Lung (tissue), 11 donors: ENCODE measurements at regions not wholly inside any gene's neighbourhood (a gene's known extent, or its start where the extent isn't known, plus 50 kb on each side); places are given as distances from the start of the nearest gene placed in this dataset.

Experiments
- ATAC-seq: fragments of 200-7000 bp; cut with Tn5 transposase; one replicate; pipeline ENCODE4 v1.9.1; 2020; ENCODE audit warnings: moderate number of reproducible peaks; ENCODE audit not compliant: insufficient read depth, low FRiP score
- DNase-seq, 3 donors: peaks; one replicate each; pipeline ENCODE4 v3.0.0-alpha.2; 2013 to 2017
- H3K27ac ChIP-seq, 2 donors: one replicate each; pipeline ENCODE4 v1.5.1; 2013; ENCODE audit warnings: mild to moderate bottlenecking in 2 of 2, moderate library complexity in 2 of 2, control low read depth in 1 of 2, inconsistent platforms in 1 of 2, low read depth in 1 of 2, low read length in 1 of 2
- H3K27me3 ChIP-seq, 3 donors: one replicate each; pipeline ENCODE4 v1.5.1; 2013; ENCODE audit warnings: low read length in 2 of 3; ENCODE audit not compliant: control insufficient read depth in 3 of 3, insufficient read depth in 3 of 3
- H3K36me3 ChIP-seq, 4 donors: one replicate each; pipeline ENCODE4 v1.5.1; 2013; ENCODE audit warnings: low read length in 4 of 4, mild to moderate bottlenecking in 1 of 4, moderate library complexity in 1 of 4; ENCODE audit not compliant: control insufficient read depth in 4 of 4, insufficient read depth in 4 of 4
- H3K4me1 ChIP-seq, 5 donors: one replicate each; pipeline ENCODE4 v1.5.1; 2013; ENCODE audit warnings: low read length in 5 of 5, mild to moderate bottlenecking in 2 of 5, moderate library complexity in 1 of 5; ENCODE audit not compliant: control insufficient read depth in 5 of 5, insufficient read depth in 5 of 5
- H3K4me3 ChIP-seq: one replicate; pipeline ENCODE4 v1.5.1; 2013; ENCODE audit warnings: mild to moderate bottlenecking, control low read depth, moderate library complexity
- H3K9ac ChIP-seq, 2 donors: one replicate each; pipeline ENCODE4 v1.5.1; 2013; ENCODE audit warnings: low read length in 2 of 2, control low read depth in 1 of 2; ENCODE audit not compliant: insufficient read depth in 1 of 2
- H3K9me3 ChIP-seq, 4 donors: one replicate each; pipeline ENCODE4 v1.5.1; 2013; ENCODE audit warnings: low read length in 3 of 4, mild to moderate bottlenecking in 1 of 4, moderate library complexity in 1 of 4; ENCODE audit not compliant: control insufficient read depth in 4 of 4, insufficient read depth in 3 of 4
- WGBS, 2 donors: extraction: QIAGEN DNeasy Blood & Tissue Kit; methylation state at CpG; one replicate each; pipeline ENCODE4 v1.1.7; 2013; 5-methylcytosine and 5-hydroxymethylcytosine counted together
- TF ChIP-seq, protein P1 (sequence below): IDR thresholded peaks from 2 replicates; pipeline ENCODE4 v1.5.1; 2012; ENCODE audit warnings: mild to moderate bottlenecking; ENCODE audit errors: control extremely low read depth, extremely low read depth
- donor health status: control.
- donor health status: control.
- donor health status: Bipolar disorder and iron deficiency.
- donor health status: healthy.
- donor health status: DM: yes; HTN: yes; CAD: no.

DNA sequence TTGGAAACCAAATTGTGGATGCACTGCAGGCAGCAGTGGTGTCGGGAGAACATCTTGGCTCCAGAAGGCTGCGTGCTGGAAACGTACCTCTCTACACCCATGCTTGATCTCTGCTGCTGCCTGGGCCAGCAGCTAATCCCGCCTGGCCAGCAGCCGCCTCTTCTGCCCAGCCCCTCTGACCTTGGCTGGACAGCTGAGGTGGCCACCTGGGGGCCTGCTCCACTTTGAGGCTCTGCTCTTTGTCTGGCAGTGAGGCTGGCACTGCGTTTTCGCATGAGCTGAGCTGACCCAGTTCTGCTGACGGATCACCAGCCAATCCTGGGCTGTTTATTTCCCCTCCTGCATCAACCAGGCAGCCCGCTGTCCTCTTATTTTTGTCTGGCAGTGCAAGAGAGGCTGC lies 154.9 kb downstream of the TENT4A start:
- H3K9me3 ChIP-seq, result peaks cover 0 to 5% (median 0%) of the 10 kb centered on the region in 4 donors
- H3K27me3 ChIP-seq, result peaks cover 0 to 3% (median 0%) of the 10 kb centered on the region in 3 donors
- 82 to 87% methylated on average over 9 of the region's 9 CpGs for WGBS, 2 donors
- no peak overlapping the region for H3K4me3 ChIP-seq
- H3K27ac ChIP-seq, result no peak overlapping the region
- H3K4me1 ChIP-seq, result no peaks in the 10 kb centered on the region
- no peaks in the 10 kb centered on the region for H3K36me3 ChIP-seq
- no peak overlapping the region for H3K9ac ChIP-seq
- DNase-seq (no peak), ATAC-seq (no peak)
- TF ChIP-seq, protein P1, sequence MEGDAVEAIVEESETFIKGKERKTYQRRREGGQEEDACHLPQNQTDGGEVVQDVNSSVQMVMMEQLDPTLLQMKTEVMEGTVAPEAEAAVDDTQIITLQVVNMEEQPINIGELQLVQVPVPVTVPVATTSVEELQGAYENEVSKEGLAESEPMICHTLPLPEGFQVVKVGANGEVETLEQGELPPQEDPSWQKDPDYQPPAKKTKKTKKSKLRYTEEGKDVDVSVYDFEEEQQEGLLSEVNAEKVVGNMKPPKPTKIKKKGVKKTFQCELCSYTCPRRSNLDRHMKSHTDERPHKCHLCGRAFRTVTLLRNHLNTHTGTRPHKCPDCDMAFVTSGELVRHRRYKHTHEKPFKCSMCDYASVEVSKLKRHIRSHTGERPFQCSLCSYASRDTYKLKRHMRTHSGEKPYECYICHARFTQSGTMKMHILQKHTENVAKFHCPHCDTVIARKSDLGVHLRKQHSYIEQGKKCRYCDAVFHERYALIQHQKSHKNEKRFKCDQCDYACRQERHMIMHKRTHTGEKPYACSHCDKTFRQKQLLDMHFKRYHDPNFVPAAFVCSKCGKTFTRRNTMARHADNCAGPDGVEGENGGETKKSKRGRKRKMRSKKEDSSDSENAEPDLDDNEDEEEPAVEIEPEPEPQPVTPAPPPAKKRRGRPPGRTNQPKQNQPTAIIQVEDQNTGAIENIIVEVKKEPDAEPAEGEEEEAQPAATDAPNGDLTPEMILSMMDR, result no peak

DNA sequence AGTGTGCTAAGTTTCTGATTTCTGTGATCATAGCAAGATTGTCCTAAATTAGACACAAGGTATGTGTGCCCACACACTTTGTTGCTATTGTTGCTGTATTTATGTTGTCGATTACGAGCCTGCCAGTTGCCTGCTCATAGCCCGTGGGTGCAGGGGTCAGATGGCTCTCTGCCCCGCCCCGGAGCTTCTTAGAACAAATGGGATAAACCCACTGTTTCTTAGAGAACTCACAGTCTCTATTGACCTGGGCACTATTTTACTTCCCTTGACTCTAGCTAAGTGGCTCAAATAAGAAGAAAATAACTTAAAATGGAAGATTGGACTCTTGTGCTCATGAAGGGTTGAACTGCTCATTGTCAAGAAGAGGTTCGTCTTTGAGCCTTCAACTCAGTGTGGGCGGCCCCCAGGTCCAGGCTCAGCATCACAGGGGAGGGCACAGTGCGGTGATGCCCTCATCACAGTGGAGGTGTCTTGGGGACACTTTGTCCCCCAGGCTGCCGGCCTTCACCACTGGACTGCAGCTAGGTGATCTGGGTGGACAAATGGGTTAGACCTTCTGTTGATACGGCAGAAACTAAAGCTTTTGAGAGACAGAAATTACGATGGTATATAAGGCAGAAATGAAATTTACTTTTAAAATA lies 155.5 kb downstream of the TENT4A start:
- TF ChIP-seq, protein P1, result no peak
- Histone ChIP-seq H3K36me3 (no peaks in the 10 kb centered on the region), H3K4me1 (no peaks in the 10 kb centered on the region), H3K27me3 (peaks cover 0 to 3% (median 0%) of the 10 kb centered on the region in 3 donors), H3K4me3 (no peak overlapping the region), H3K9ac (no peak overlapping the region), H3K27ac (no peak overlapping the region), H3K9me3 (peaks cover 0 to 4% (median 0%) of the 10 kb centered on the region in 4 donors)
- WGBS, 2 donors, result 87% methylated on average over 11 of the region's 11 CpGs
- ATAC-seq (no peak), DNase-seq (no peak)

DNA sequence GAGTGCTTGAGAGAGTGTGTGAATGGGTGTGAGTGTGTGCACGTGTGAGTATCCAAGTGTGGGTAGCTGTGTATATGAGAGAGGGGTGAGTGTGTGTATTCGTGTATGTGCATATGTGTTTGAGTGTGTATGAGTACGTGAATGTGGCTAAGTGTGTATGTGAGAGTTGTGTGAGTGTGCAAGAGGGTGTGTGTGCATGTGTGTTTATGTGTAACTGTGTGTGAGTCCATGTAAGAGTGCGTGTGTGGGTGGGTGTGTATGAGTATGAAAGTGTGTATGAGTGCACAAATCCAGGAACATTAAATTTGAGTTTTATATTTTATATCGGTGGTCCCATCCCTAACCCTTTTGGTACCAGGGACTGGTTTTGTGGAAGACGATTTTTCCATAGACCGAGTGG lies 156.4 kb downstream of the TENT4A start:
- 90% methylated on average over 7 of the region's 7 CpGs for WGBS, 2 donors
- H3K27me3 ChIP-seq, result peaks cover 0 to 3% (median 0%) of the 10 kb centered on the region in 3 donors
- H3K36me3 ChIP-seq, result no peaks in the 10 kb centered on the region
- no peak overlapping the region for H3K27ac ChIP-seq
- H3K4me3 ChIP-seq, result no peak overlapping the region
- TF ChIP-seq, protein P1, result no peak
- no peaks in the 10 kb centered on the region for H3K4me1 ChIP-seq
- ATAC-seq, result no peak
- DNase-seq, result no peak
- peaks cover 0 to 4% (median 0%) of the 10 kb centered on the region in 4 donors for H3K9me3 ChIP-seq
- no peak overlapping the region for H3K9ac ChIP-seq
